ENCODE measurements at regions not wholly inside any gene's neighbourhood (a gene's known extent, or its start where the extent isn't known, plus 50 kb on each side); places are given as distances from the start of the nearest gene placed in this dataset.
"Not testable (repeated sequence)": the region's sequence is repeated elsewhere in the genome, so short reads cannot be mapped to it uniquely, and the experiment has no call there.

DNA sequence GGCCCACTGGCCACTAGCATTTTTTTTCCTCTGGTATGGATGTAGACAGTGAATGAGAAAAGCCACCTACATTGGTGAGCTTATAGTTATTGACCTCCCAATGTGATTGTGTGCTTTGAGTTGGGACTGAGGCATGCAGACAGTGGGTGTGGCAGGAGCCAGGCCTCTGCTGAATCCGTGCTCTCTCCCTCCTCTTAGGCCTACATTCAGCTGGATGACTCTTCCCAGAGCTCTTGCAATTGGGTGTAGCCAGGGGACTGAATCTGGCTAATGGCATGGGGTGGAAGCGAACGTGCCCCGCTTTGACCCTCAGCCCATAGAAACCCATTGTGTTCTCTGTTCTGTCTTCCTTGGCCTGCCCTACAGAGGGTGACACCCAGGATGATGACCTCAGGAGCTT, 698.3 kb upstream of the HS6ST1 start:
- Histone ChIP-seq H3K9me3 (ENCODE audit: control insufficient read depth, insufficient read depth, low read length) (no peaks in the 10 kb centered on the region), H3K9ac (ENCODE audit: low read depth, low read length) (no peak overlapping the region), H3K36me3 (ENCODE audit: control insufficient read depth, insufficient read depth, low read length) (no peaks in the 10 kb centered on the region), H3K27me3 (ENCODE audit: control insufficient read depth, insufficient read depth, low read length) (no peaks in the 10 kb centered on the region), H3K4me1 (ENCODE audit: control insufficient read depth, insufficient read depth, low read length) (no peaks in the 10 kb centered on the region), H3K4me3 (ENCODE audit: low read depth, low read length) (no peak overlapping the region)

- H3K4me3 ChIP-seq (ENCODE audit: low read depth, low read length) = no peak overlapping the region
- H3K27me3 ChIP-seq (ENCODE audit: control insufficient read depth, insufficient read depth, low read length) = no peaks in the 10 kb centered on the region
- no peaks in the 10 kb centered on the region for H3K36me3 ChIP-seq (ENCODE audit: control insufficient read depth, insufficient read depth, low read length)
- H3K9me3 ChIP-seq (ENCODE audit: control insufficient read depth, insufficient read depth, low read length) = no peaks in the 10 kb centered on the region
- no peak overlapping the region for H3K9ac ChIP-seq (ENCODE audit: low read depth, low read length)
- no peaks in the 10 kb centered on the region for H3K4me1 ChIP-seq (ENCODE audit: control insufficient read depth, insufficient read depth, low read length)
Measured at GRCh38 chr2:129024796-129025195, 706.1 kb upstream of the HS6ST1 start.

- Histone ChIP-seq H3K36me3 (ENCODE audit: control insufficient read depth, insufficient read depth, low read length) (no peaks in the 10 kb centered on the region), H3K4me1 (ENCODE audit: control insufficient read depth, insufficient read depth, low read length) (no peaks in the 10 kb centered on the region), H3K27me3 (ENCODE audit: control insufficient read depth, insufficient read depth, low read length) (no peaks in the 10 kb centered on the region), H3K9me3 (ENCODE audit: control insufficient read depth, insufficient read depth, low read length) (no peaks in the 10 kb centered on the region), H3K9ac (ENCODE audit: low read depth, low read length) (no peak overlapping the region), H3K4me3 (ENCODE audit: low read depth, low read length) (no peak overlapping the region)
Measured at GRCh38 chr2:129035992-129036391, 717.3 kb upstream of the HS6ST1 start.

DNA sequence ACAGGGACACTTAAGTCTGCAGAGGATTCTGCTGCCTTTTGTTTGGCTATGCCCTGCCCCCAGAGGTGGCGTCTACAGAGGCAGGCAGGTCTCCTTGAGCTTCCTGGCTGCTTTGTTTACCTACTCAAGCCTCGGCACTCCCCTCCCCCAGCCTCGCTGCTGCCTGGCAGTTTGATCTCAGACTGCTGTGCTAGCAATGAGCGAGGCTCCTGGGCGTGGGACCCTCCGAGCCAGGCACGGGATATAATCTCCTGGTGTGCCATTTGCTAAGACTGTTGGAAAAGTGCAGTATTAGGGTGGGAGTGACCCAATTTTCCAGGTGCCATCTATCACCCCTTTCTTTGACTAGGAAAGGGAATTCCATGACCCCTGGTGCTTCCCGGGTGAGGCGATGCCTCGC, 725.0 kb upstream of the HS6ST1 start:
- not testable (repeated sequence) for H3K27me3 ChIP-seq (ENCODE audit: control insufficient read depth, insufficient read depth, low read length); H3K9me3 ChIP-seq (ENCODE audit: control insufficient read depth, insufficient read depth, low read length); H3K4me3 ChIP-seq (ENCODE audit: low read depth, low read length); H3K9ac ChIP-seq (ENCODE audit: low read depth, low read length); H3K4me1 ChIP-seq (ENCODE audit: control insufficient read depth, insufficient read depth, low read length); H3K36me3 ChIP-seq (ENCODE audit: control insufficient read depth, insufficient read depth, low read length)

GRCh38 chr2:129046475-129046874, 727.8 kb upstream of the HS6ST1 start:
- not testable (repeated sequence) for H3K4me1 ChIP-seq (ENCODE audit: control insufficient read depth, insufficient read depth, low read length); H3K27me3 ChIP-seq (ENCODE audit: control insufficient read depth, insufficient read depth, low read length)

GRCh38 chr2:129050101-129050500, 731.4 kb upstream of the HS6ST1 start:
- Histone ChIP-seq H3K4me3 (ENCODE audit: low read depth, low read length) (no peak overlapping the region), H3K27me3 (ENCODE audit: control insufficient read depth, insufficient read depth, low read length) (no peaks in the 10 kb centered on the region), H3K9me3 (ENCODE audit: control insufficient read depth, insufficient read depth, low read length) (no peaks in the 10 kb centered on the region), H3K36me3 (ENCODE audit: control insufficient read depth, insufficient read depth, low read length) (no peaks in the 10 kb centered on the region), H3K4me1 (ENCODE audit: control insufficient read depth, insufficient read depth, low read length) (no peaks in the 10 kb centered on the region), H3K9ac (ENCODE audit: low read depth, low read length) (no peak overlapping the region)

More at GRCh38 chr2:129046475-129046874, 727.8 kb upstream of the HS6ST1 start:
- not testable (repeated sequence) for H3K36me3 ChIP-seq (ENCODE audit: control insufficient read depth, insufficient read depth, low read length); H3K4me3 ChIP-seq (ENCODE audit: low read depth, low read length); H3K9me3 ChIP-seq (ENCODE audit: control insufficient read depth, insufficient read depth, low read length); H3K9ac ChIP-seq (ENCODE audit: low read depth, low read length)

GRCh38 chr2:129055242-129055641, 736.6 kb upstream of the HS6ST1 start:
- H3K27me3 ChIP-seq (ENCODE audit: control insufficient read depth, insufficient read depth, low read length) = no peaks in the 10 kb centered on the region
- no peak overlapping the region for H3K9ac ChIP-seq (ENCODE audit: low read depth, low read length)
- no peaks in the 10 kb centered on the region for H3K36me3 ChIP-seq (ENCODE audit: control insufficient read depth, insufficient read depth, low read length)
- no peaks in the 10 kb centered on the region for H3K4me1 ChIP-seq (ENCODE audit: control insufficient read depth, insufficient read depth, low read length)
- no peak overlapping the region for H3K4me3 ChIP-seq (ENCODE audit: low read depth, low read length)
- no peaks in the 10 kb centered on the region for H3K9me3 ChIP-seq (ENCODE audit: control insufficient read depth, insufficient read depth, low read length)

DNA sequence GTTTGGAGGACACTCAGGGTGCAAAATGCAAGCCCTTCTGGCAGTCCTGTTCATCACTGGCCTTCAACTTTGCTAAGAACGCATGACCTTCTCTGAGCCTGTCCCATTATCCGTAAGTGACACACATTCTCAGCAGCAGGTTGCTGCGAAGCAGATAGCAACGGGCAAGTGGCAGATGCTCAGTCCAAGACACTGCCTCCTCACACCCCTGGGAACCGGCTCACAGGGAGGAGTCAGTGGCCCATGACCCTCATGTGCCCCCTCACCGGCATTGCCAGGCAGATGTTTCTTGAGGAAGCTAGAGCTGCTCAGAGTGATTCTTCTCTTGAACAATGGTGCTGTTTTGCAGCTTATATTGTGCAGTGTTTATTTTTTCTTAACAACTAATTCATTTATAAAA, 737.2 kb upstream of the HS6ST1 start:
- no peak overlapping the region for H3K4me3 ChIP-seq (ENCODE audit: low read depth, low read length)
- no peaks in the 10 kb centered on the region for H3K27me3 ChIP-seq (ENCODE audit: control insufficient read depth, insufficient read depth, low read length)
- H3K36me3 ChIP-seq (ENCODE audit: control insufficient read depth, insufficient read depth, low read length) = no peaks in the 10 kb centered on the region
- H3K9me3 ChIP-seq (ENCODE audit: control insufficient read depth, insufficient read depth, low read length) = no peaks in the 10 kb centered on the region
- no peaks in the 10 kb centered on the region for H3K4me1 ChIP-seq (ENCODE audit: control insufficient read depth, insufficient read depth, low read length)
- no peak overlapping the region for H3K9ac ChIP-seq (ENCODE audit: low read depth, low read length)

DNA sequence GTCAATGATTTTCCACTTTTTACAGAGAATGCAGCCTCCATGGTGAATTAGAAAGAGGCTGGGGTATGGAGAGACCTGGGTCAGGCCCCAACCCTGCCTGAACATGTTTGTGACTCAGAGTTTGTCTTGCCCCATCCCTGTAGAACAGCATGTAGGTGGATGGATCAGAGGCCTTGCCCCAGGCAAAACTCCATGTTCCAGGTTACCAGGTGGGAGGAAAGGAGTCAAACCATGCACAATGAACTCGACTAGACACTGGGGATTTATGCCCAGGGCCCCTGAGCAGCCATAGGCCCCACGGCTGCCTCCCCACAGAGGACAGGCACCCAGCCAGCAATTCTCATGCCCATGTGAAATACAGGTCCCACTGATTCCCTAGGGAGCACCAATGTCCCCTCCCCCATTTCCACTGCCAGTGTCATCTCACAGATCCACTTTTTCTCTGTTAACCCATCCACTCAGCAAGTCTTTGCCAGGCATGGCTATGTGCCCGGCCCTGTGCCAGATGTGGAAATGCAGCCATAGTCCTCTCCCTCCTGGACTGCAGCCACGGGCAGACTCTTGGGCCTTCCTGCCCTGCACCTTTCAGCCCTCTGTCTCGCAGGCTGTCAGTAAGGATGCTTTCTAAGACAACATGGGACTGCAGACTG, 737.8 kb upstream of the HS6ST1 start:
- no peaks in the 10 kb centered on the region for H3K9me3 ChIP-seq (ENCODE audit: control insufficient read depth, insufficient read depth, low read length)
- H3K27me3 ChIP-seq (ENCODE audit: control insufficient read depth, insufficient read depth, low read length) = no peaks in the 10 kb centered on the region
- no peaks in the 10 kb centered on the region for H3K36me3 ChIP-seq (ENCODE audit: control insufficient read depth, insufficient read depth, low read length)
- no peak overlapping the region for H3K9ac ChIP-seq (ENCODE audit: low read depth, low read length)
- no peaks in the 10 kb centered on the region for H3K4me1 ChIP-seq (ENCODE audit: control insufficient read depth, insufficient read depth, low read length)
- H3K4me3 ChIP-seq (ENCODE audit: low read depth, low read length) = no peak overlapping the region

GRCh38 chr2:129056959-129057317, 738.3 kb upstream of the HS6ST1 start:
- H3K9me3 ChIP-seq (ENCODE audit: control insufficient read depth, insufficient read depth, low read length) = no peaks in the 10 kb centered on the region
- H3K27me3 ChIP-seq (ENCODE audit: control insufficient read depth, insufficient read depth, low read length) = no peaks in the 10 kb centered on the region
- no peak overlapping the region for H3K4me3 ChIP-seq (ENCODE audit: low read depth, low read length)
- H3K36me3 ChIP-seq (ENCODE audit: control insufficient read depth, insufficient read depth, low read length) = no peaks in the 10 kb centered on the region
- no peak overlapping the region for H3K9ac ChIP-seq (ENCODE audit: low read depth, low read length)
- H3K4me1 ChIP-seq (ENCODE audit: control insufficient read depth, insufficient read depth, low read length) = no peaks in the 10 kb centered on the region

- Histone ChIP-seq H3K9ac (ENCODE audit: low read depth, low read length) (no peak overlapping the region), H3K27me3 (ENCODE audit: control insufficient read depth, insufficient read depth, low read length) (no peaks in the 10 kb centered on the region), H3K9me3 (ENCODE audit: control insufficient read depth, insufficient read depth, low read length) (no peaks in the 10 kb centered on the region), H3K4me3 (ENCODE audit: low read depth, low read length) (no peak overlapping the region), H3K36me3 (ENCODE audit: control insufficient read depth, insufficient read depth, low read length) (no peaks in the 10 kb centered on the region), H3K4me1 (ENCODE audit: control insufficient read depth, insufficient read depth, low read length) (no peaks in the 10 kb centered on the region)
Measured at GRCh38 chr2:129058981-129059380, 740.3 kb upstream of the HS6ST1 start.

GRCh38 chr2:129059476-129059875, 740.8 kb upstream of the HS6ST1 start:
- Histone ChIP-seq H3K27me3 (ENCODE audit: control insufficient read depth, insufficient read depth, low read length) (no peaks in the 10 kb centered on the region), H3K36me3 (ENCODE audit: control insufficient read depth, insufficient read depth, low read length) (no peaks in the 10 kb centered on the region), H3K9me3 (ENCODE audit: control insufficient read depth, insufficient read depth, low read length) (no peaks in the 10 kb centered on the region), H3K9ac (ENCODE audit: low read depth, low read length) (no peak overlapping the region), H3K4me1 (ENCODE audit: control insufficient read depth, insufficient read depth, low read length) (no peaks in the 10 kb centered on the region), H3K4me3 (ENCODE audit: low read depth, low read length) (no peak overlapping the region)
